ENCODE measurements at regions not wholly inside any gene's neighbourhood (a gene's known extent, or its start where the extent isn't known, plus 50 kb on each side); places are given as distances from the start of the nearest gene placed in this dataset.

GRCh38 chr6:148682990-148683389 lies 63.8 kb upstream of the UST start:
- no peak for DNase-seq (ENCODE audit: low read depth)
- no peak overlapping the region for H3K4me3 ChIP-seq (ENCODE audit: control insufficient read depth, low read depth, low read length)

GRCh38 chr6:148689168-148689567 lies 57.7 kb upstream of the UST start:
- DNase-seq (ENCODE audit: low read depth) = no peak
- no peak for TF ChIP-seq CTCF (IDR thresholded peaks at IDR 0.05; ENCODE audit: control insufficient read depth, insufficient read depth, low read depth, low read length, missing control alignments)
- no peak overlapping the region for H3K4me3 ChIP-seq (ENCODE audit: control insufficient read depth, low read depth, low read length)

More at GRCh38 chr6:148682990-148683389, 63.8 kb upstream of the UST start:
- TF ChIP-seq CTCF (IDR thresholded peaks at IDR 0.05; ENCODE audit: control insufficient read depth, insufficient read depth, low read depth, low read length, missing control alignments) = no peak

- no peak overlapping the region for H3K4me3 ChIP-seq (ENCODE audit: control insufficient read depth, low read depth, low read length)
- DNase-seq (ENCODE audit: low read depth) = no peak
- no peak for TF ChIP-seq CTCF (IDR thresholded peaks at IDR 0.05; ENCODE audit: control insufficient read depth, insufficient read depth, low read depth, low read length, missing control alignments)
Measured at GRCh38 chr6:148693882-148694484, 52.8 kb upstream of the UST start.
